ENCODE measurements at regions not wholly inside any gene's neighbourhood (a gene's known extent, or its start where the extent isn't known, plus 50 kb on each side); places are given as distances from the start of the nearest gene placed in this dataset.

GRCh38 chr15:62612183-62612733 lies 430.3 kb upstream of the TPM1 start:
- TF ChIP-seq REST (IDR thresholded peaks at IDR 0.05; ENCODE audit: low read depth) (peak; percentile 58; the same call in 1 of the 2 replicates), CREB1 (IDR thresholded peaks at IDR 0.05; ENCODE audit: low read depth) (no peak), CEBPB (IDR thresholded peaks at IDR 0.05) (no peak), ZBTB7A (IDR thresholded peaks at IDR 0.05; ENCODE audit: low read depth) (no peak), MAX (IDR thresholded peaks at IDR 0.05) (no peak), EGR1 (IDR thresholded peaks at IDR 0.05) (no peak)

- TF ChIP-seq CREB1 (IDR thresholded peaks at IDR 0.05; ENCODE audit: low read depth) (no peak), REST (IDR thresholded peaks at IDR 0.05; ENCODE audit: low read depth) (no peak), TCF12 (IDR thresholded peaks at IDR 0.05; ENCODE audit: low read depth) (no peak), EP300 (IDR thresholded peaks at IDR 0.05; ENCODE audit: borderline replicate concordance) (no peak), YY1 (IDR thresholded peaks at IDR 0.05; ENCODE audit: low read depth) (no peak), TEAD4 (IDR thresholded peaks at IDR 0.05) (no peak)
These were observed 429.8 kb upstream of the TPM1 start for GRCh38 chr15:62612771-62613170.

GRCh38 chr15:62616746-62617145 lies 425.8 kb upstream of the TPM1 start:
- TF ChIP-seq CEBPB (IDR thresholded peaks at IDR 0.05) (no peak), USF1 (IDR thresholded peaks at IDR 0.05) (no peak), MAX (IDR thresholded peaks at IDR 0.05) (no peak), CREB1 (IDR thresholded peaks at IDR 0.05; ENCODE audit: low read depth) (no peak)

- no peak for TF ChIP-seq USF1 (IDR thresholded peaks at IDR 0.05)
- no peak for TF ChIP-seq RAD21 (IDR thresholded peaks at IDR 0.05; ENCODE audit: low read depth)
- no peak for TF ChIP-seq TAF1 (IDR thresholded peaks at IDR 0.05; ENCODE audit: low read depth)
- TF ChIP-seq FOXM1 (IDR thresholded peaks at IDR 0.05; ENCODE audit: borderline replicate concordance, low read depth): no peak
- no peak for TF ChIP-seq NFIC (IDR thresholded peaks at IDR 0.05)
- TF ChIP-seq TEAD4 (IDR thresholded peaks at IDR 0.05): no peak
- TF ChIP-seq EP300 (IDR thresholded peaks at IDR 0.05; ENCODE audit: borderline replicate concordance): no peak
- TF ChIP-seq CREB1 (IDR thresholded peaks at IDR 0.05; ENCODE audit: low read depth): no peak
- TF ChIP-seq EGR1 (IDR thresholded peaks at IDR 0.05): no peak
- TF ChIP-seq TCF12 (IDR thresholded peaks at IDR 0.05; ENCODE audit: low read depth): no peak
- no peak for TF ChIP-seq REST (IDR thresholded peaks at IDR 0.05; ENCODE audit: low read depth)
- no peak for TF ChIP-seq YY1 (IDR thresholded peaks at IDR 0.05; ENCODE audit: low read depth)
- TF ChIP-seq MAX (IDR thresholded peaks at IDR 0.05): no peak
These were observed 424.8 kb upstream of the TPM1 start for GRCh38 chr15:62617741-62618140.

- TF ChIP-seq EP300 (IDR thresholded peaks at IDR 0.05; ENCODE audit: borderline replicate concordance) (no peak), YY1 (IDR thresholded peaks at IDR 0.05; ENCODE audit: low read depth) (no peak), TAF1 (IDR thresholded peaks at IDR 0.05; ENCODE audit: low read depth) (no peak), EGR1 (IDR thresholded peaks at IDR 0.05) (no peak), MAX (IDR thresholded peaks at IDR 0.05) (no peak), TCF12 (IDR thresholded peaks at IDR 0.05; ENCODE audit: low read depth) (no peak), USF1 (IDR thresholded peaks at IDR 0.05) (no peak), CREB1 (IDR thresholded peaks at IDR 0.05; ENCODE audit: low read depth) (no peak), RAD21 (IDR thresholded peaks at IDR 0.05; ENCODE audit: low read depth) (no peak), TEAD4 (IDR thresholded peaks at IDR 0.05) (no peak), ZBTB7A (IDR thresholded peaks at IDR 0.05; ENCODE audit: low read depth) (no peak), NFIC (IDR thresholded peaks at IDR 0.05) (no peak), REST (IDR thresholded peaks at IDR 0.05; ENCODE audit: low read depth) (no peak)
These were observed 424.1 kb upstream of the TPM1 start for GRCh38 chr15:62618432-62618831.
